ENCODE measurements at regions not wholly inside any gene's neighbourhood (a gene's known extent, or its start where the extent isn't known, plus 50 kb on each side); places are given as distances from the start of the nearest gene placed in this dataset.

DNA sequence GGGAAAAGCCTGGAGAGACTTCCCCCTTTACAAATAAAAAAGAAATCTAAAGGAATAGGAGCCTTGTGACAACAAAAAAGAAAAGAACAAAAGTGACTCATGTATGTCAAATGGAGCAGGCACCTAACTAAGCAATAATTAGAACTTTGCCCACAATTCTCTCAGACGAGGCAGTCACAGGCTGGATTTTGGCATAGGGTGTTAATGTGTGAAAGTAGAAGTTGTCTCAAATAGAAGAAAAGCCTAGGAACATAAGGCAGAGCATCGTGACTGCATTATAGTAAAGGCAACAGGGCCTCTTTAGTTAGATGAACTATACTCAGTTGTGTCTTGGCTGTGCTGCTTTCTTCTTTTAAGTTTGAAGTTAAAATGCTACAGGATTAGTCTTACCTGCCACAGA, 219.9 kb upstream of the TMEM161B start:
- H3K79me1 ChIP-seq (ENCODE audit: low read length): no peaks in the 10 kb centered on the region
- no peak overlapping the region for H4K8ac ChIP-seq (ENCODE audit: low read depth, low read length)
- no peak overlapping the region for H4K12ac ChIP-seq (ENCODE audit: low read depth, low read length)
- no peak overlapping the region for H3K4me3 ChIP-seq (ENCODE audit: low read depth, low read length)
- no peak overlapping the region for H3K4ac ChIP-seq (ENCODE audit: low read depth, low read length)
- H3K9ac ChIP-seq (ENCODE audit: low read length): no peak overlapping the region
- no peak overlapping the region for H3K27ac ChIP-seq (ENCODE audit: low read depth, low read length)
- no peaks in the 10 kb centered on the region for H3K79me2 ChIP-seq (ENCODE audit: control insufficient read depth, insufficient read depth, low read length, poor library complexity)
- no peak overlapping the region for H3K4me2 ChIP-seq (ENCODE audit: low read length)
- no peak overlapping the region for H2AK5ac ChIP-seq (ENCODE audit: low read length)
- no CpG with 5 or more reads among the region's 2 CpGs for WGBS (ENCODE audit: extremely low coverage, insufficient coverage, insufficient read length)
- H2BK120ac ChIP-seq (ENCODE audit: insufficient read depth, low read length, poor library complexity): no peak overlapping the region
- no peaks in the 10 kb centered on the region for H3K36me3 ChIP-seq (ENCODE audit: control insufficient read depth in 1 of 2, insufficient read depth in 2 of 2, low read length in 2 of 2)
- no peak overlapping the region for H3K23ac ChIP-seq (ENCODE audit: low read length)
- no peaks in the 10 kb centered on the region for H3K27me3 ChIP-seq (ENCODE audit: insufficient read depth, low read length)
- no peak overlapping the region for H2AFZ ChIP-seq (ENCODE audit: insufficient read depth, low read length, poor library complexity)
- H3K18ac ChIP-seq (ENCODE audit: low read length): no peak overlapping the region
- H3K9me3 ChIP-seq (ENCODE audit: insufficient read depth, low read depth, low read length): no peaks in the 10 kb centered on the region
- H3K4me1 ChIP-seq (ENCODE audit: control insufficient read depth in 1 of 2, insufficient read depth in 2 of 2, low read length in 2 of 2): no peaks in the 10 kb centered on the region
- H3K14ac ChIP-seq (ENCODE audit: low read length): no peak overlapping the region
- DNase-seq: no peak
- no peak overlapping the region for H2BK12ac ChIP-seq (ENCODE audit: low read length)
- H2BK5ac ChIP-seq (ENCODE audit: low read depth, low read length, poor library complexity): no peak overlapping the region
- H4K91ac ChIP-seq (ENCODE audit: low read depth, low read length): no peak overlapping the region

DNA sequence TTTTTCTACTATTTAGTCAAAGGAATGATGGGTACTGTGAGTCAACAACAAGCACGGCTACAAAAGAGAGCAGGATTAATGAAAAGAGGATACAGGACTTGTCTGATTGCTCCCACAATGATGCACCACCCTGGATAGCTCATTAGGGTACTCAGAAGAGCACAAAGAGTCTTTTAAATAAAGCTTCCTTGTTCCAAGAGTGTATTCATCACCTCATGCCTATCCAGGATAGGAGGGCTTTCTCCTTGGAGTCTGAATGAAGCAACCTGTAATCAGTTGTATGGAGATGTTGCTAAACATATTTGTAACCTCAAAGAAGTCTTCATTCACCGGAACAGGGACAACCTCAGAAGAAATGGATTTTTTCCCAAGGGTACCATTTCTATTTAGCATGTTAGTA, 219.5 kb upstream of the TMEM161B start:
- no peak overlapping the region for H2AK5ac ChIP-seq (ENCODE audit: low read length)
- no peak for DNase-seq
- no peak overlapping the region for H4K91ac ChIP-seq (ENCODE audit: low read depth, low read length)
- no peaks in the 10 kb centered on the region for H3K27me3 ChIP-seq (ENCODE audit: insufficient read depth, low read length)
- H3K9ac ChIP-seq (ENCODE audit: low read length): no peak overlapping the region
- H3K9me3 ChIP-seq (ENCODE audit: insufficient read depth, low read depth, low read length): no peaks in the 10 kb centered on the region
- H3K27ac ChIP-seq (ENCODE audit: low read depth, low read length): no peak overlapping the region
- H3K4me1 ChIP-seq (ENCODE audit: control insufficient read depth in 1 of 2, insufficient read depth in 2 of 2, low read length in 2 of 2): no peaks in the 10 kb centered on the region
- no peaks in the 10 kb centered on the region for H3K79me2 ChIP-seq (ENCODE audit: control insufficient read depth, insufficient read depth, low read length, poor library complexity)
- no peak overlapping the region for H3K4ac ChIP-seq (ENCODE audit: low read depth, low read length)
- no CpG with 5 or more reads among the region's 2 CpGs for WGBS (ENCODE audit: extremely low coverage, insufficient coverage, insufficient read length)
- no peak overlapping the region for H2BK12ac ChIP-seq (ENCODE audit: low read length)
- no peak overlapping the region for H3K4me2 ChIP-seq (ENCODE audit: low read length)
- H2BK120ac ChIP-seq (ENCODE audit: insufficient read depth, low read length, poor library complexity): no peak overlapping the region
- H3K79me1 ChIP-seq (ENCODE audit: low read length): no peaks in the 10 kb centered on the region
- no peak overlapping the region for H2AFZ ChIP-seq (ENCODE audit: insufficient read depth, low read length, poor library complexity)
- no peak overlapping the region for H3K4me3 ChIP-seq (ENCODE audit: low read depth, low read length)
- no peaks in the 10 kb centered on the region for H3K36me3 ChIP-seq (ENCODE audit: control insufficient read depth in 1 of 2, insufficient read depth in 2 of 2, low read length in 2 of 2)
- no peak overlapping the region for H3K18ac ChIP-seq (ENCODE audit: low read length)
- H3K23ac ChIP-seq (ENCODE audit: low read length): no peak overlapping the region
- no peak overlapping the region for H3K14ac ChIP-seq (ENCODE audit: low read length)
- no peak overlapping the region for H4K8ac ChIP-seq (ENCODE audit: low read depth, low read length)
- H4K12ac ChIP-seq (ENCODE audit: low read depth, low read length): no peak overlapping the region
- H2BK5ac ChIP-seq (ENCODE audit: low read depth, low read length, poor library complexity): no peak overlapping the region

DNA sequence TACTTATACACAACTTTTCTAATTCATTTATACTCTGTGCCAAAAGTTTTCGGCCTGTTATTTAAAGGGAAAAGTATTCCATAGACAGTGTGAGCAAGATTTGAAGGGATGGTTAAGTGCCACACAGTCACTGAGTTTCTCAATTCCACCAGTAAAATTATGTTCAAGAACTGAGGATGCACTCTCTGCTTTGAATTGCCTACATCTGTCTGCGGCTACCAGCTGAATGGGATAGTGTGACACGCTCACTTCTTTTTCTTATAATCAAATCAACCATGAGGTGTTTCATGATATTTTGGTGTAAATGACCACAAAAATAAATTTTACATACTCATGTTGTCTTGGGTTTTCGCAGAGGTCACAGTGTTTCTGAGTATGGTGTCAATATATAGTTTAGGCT, 218.4 kb upstream of the TMEM161B start:
- Histone ChIP-seq H3K14ac (ENCODE audit: low read length) (no peak overlapping the region), H3K18ac (ENCODE audit: low read length) (no peak overlapping the region), H3K4me3 (ENCODE audit: low read depth, low read length) (no peak overlapping the region), H3K79me2 (ENCODE audit: control insufficient read depth, insufficient read depth, low read length, poor library complexity) (no peaks in the 10 kb centered on the region), H2AFZ (ENCODE audit: insufficient read depth, low read length, poor library complexity) (no peak overlapping the region), H3K4me1 (ENCODE audit: control insufficient read depth in 1 of 2, insufficient read depth in 2 of 2, low read length in 2 of 2) (no peaks in the 10 kb centered on the region), H3K36me3 (ENCODE audit: control insufficient read depth in 1 of 2, insufficient read depth in 2 of 2, low read length in 2 of 2) (no peaks in the 10 kb centered on the region), H3K4me2 (ENCODE audit: low read length) (no peak overlapping the region), H2AK5ac (ENCODE audit: low read length) (no peak overlapping the region), H3K4ac (ENCODE audit: low read depth, low read length) (no peak overlapping the region), H4K12ac (ENCODE audit: low read depth, low read length) (no peak overlapping the region), H3K27me3 (ENCODE audit: insufficient read depth, low read length) (no peaks in the 10 kb centered on the region), H4K91ac (ENCODE audit: low read depth, low read length) (no peak overlapping the region), H3K23ac (ENCODE audit: low read length) (no peak overlapping the region), H4K8ac (ENCODE audit: low read depth, low read length) (no peak overlapping the region), H2BK120ac (ENCODE audit: insufficient read depth, low read length, poor library complexity) (no peak overlapping the region), H3K79me1 (ENCODE audit: low read length) (no peaks in the 10 kb centered on the region), H2BK12ac (ENCODE audit: low read length) (no peak overlapping the region), H3K27ac (ENCODE audit: low read depth, low read length) (no peak overlapping the region), H3K9ac (ENCODE audit: low read length) (no peak overlapping the region), H2BK5ac (ENCODE audit: low read depth, low read length, poor library complexity) (no peak overlapping the region), H3K9me3 (ENCODE audit: insufficient read depth, low read depth, low read length) (no peaks in the 10 kb centered on the region)
- WGBS (ENCODE audit: extremely low coverage, insufficient coverage, insufficient read length): no CpG with 5 or more reads among the region's 4 CpGs
- no peak for DNase-seq

GRCh38 chr5:88486431-88486830, 217.8 kb upstream of the TMEM161B start:
- Histone ChIP-seq H4K91ac (ENCODE audit: low read depth, low read length) (no peak overlapping the region), H3K9ac (ENCODE audit: low read length) (no peak overlapping the region), H3K9me3 (ENCODE audit: insufficient read depth, low read depth, low read length) (no peaks in the 10 kb centered on the region), H3K23ac (ENCODE audit: low read length) (no peak overlapping the region), H3K79me2 (ENCODE audit: control insufficient read depth, insufficient read depth, low read length, poor library complexity) (no peaks in the 10 kb centered on the region), H3K36me3 (ENCODE audit: control insufficient read depth in 1 of 2, insufficient read depth in 2 of 2, low read length in 2 of 2) (no peaks in the 10 kb centered on the region), H3K4me3 (ENCODE audit: low read depth, low read length) (no peak overlapping the region), H3K18ac (ENCODE audit: low read length) (no peak overlapping the region), H3K4me2 (ENCODE audit: low read length) (no peak overlapping the region), H4K8ac (ENCODE audit: low read depth, low read length) (no peak overlapping the region), H2AK5ac (ENCODE audit: low read length) (no peak overlapping the region), H3K4ac (ENCODE audit: low read depth, low read length) (no peak overlapping the region), H2BK12ac (ENCODE audit: low read length) (no peak overlapping the region), H2AFZ (ENCODE audit: insufficient read depth, low read length, poor library complexity) (no peak overlapping the region), H3K4me1 (ENCODE audit: control insufficient read depth in 1 of 2, insufficient read depth in 2 of 2, low read length in 2 of 2) (no peaks in the 10 kb centered on the region), H3K79me1 (ENCODE audit: low read length) (no peaks in the 10 kb centered on the region), H2BK5ac (ENCODE audit: low read depth, low read length, poor library complexity) (no peak overlapping the region), H3K27me3 (ENCODE audit: insufficient read depth, low read length) (no peaks in the 10 kb centered on the region), H3K27ac (ENCODE audit: low read depth, low read length) (no peak overlapping the region), H3K14ac (ENCODE audit: low read length) (no peak overlapping the region), H4K12ac (ENCODE audit: low read depth, low read length) (no peak overlapping the region), H2BK120ac (ENCODE audit: insufficient read depth, low read length, poor library complexity) (no peak overlapping the region)
- WGBS (ENCODE audit: extremely low coverage, insufficient coverage, insufficient read length): no CpG with 5 or more reads among the region's 3 CpGs
- no peak for DNase-seq

All from trophoblast cell (in vitro differentiated cells and primary cell).